ENCODE measurements at regions not wholly inside any gene's neighbourhood (a gene's known extent, or its start where the extent isn't known, plus 50 kb on each side); places are given as distances from the start of the nearest gene placed in this dataset.

- no peak overlapping the region for H3K4me3 ChIP-seq (replicated peaks in 1 of 2; ENCODE audit: low read depth in 2 of 2, low read length in 2 of 2)
- no peak for TF ChIP-seq CTCF (IDR thresholded peaks at IDR 0.05; ENCODE audit: low read depth, low read length)
- no peak for DNase-seq (ENCODE audit: low read depth in 2 of 2)
Observed at GRCh38 chr10:8618834-8619233, 564.3 kb downstream of the GATA3 start.

DNA sequence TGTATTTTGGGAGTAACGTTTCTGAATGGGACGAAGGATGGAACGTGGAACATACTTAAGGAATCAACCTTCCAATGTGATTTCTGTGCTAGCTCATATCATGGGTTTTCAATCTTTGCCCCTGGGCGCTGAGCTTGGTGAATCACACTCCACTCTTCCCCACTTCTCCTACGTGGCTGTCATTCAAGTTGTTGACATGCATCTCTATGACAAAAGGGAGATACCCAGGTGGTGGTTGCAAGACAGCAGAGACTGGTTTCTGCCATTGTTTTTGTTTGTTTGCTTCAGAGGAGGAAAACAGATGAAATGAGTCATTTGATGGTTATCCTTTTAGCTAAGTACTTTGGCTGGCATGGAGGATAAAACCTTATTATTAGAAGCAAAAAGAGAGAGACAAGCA, 573.9 kb downstream of the GATA3 start:
- H3K4me3 ChIP-seq (replicated peaks in 1 of 2; ENCODE audit: low read depth in 2 of 2, low read length in 2 of 2) = no peak overlapping the region
- no peak for DNase-seq (ENCODE audit: low read depth in 2 of 2)
- no peak for TF ChIP-seq CTCF (IDR thresholded peaks at IDR 0.05; ENCODE audit: low read depth, low read length)

- no peak for TF ChIP-seq CTCF (IDR thresholded peaks at IDR 0.05; ENCODE audit: low read depth, low read length)
- H3K4me3 ChIP-seq (replicated peaks in 1 of 2; ENCODE audit: low read depth in 2 of 2, low read length in 2 of 2) = no peak overlapping the region
- no peak for DNase-seq (ENCODE audit: low read depth in 2 of 2)
Observed at GRCh38 chr10:8633909-8634308, 579.4 kb downstream of the GATA3 start.

GRCh38 chr10:8636371-8636770, 581.9 kb downstream of the GATA3 start:
- no peak overlapping the region for H3K4me3 ChIP-seq (replicated peaks in 1 of 2; ENCODE audit: low read depth in 2 of 2, low read length in 2 of 2)
- TF ChIP-seq CTCF (IDR thresholded peaks at IDR 0.05; ENCODE audit: low read depth, low read length) = no peak
- DNase-seq (ENCODE audit: low read depth in 2 of 2) = no peak

DNA sequence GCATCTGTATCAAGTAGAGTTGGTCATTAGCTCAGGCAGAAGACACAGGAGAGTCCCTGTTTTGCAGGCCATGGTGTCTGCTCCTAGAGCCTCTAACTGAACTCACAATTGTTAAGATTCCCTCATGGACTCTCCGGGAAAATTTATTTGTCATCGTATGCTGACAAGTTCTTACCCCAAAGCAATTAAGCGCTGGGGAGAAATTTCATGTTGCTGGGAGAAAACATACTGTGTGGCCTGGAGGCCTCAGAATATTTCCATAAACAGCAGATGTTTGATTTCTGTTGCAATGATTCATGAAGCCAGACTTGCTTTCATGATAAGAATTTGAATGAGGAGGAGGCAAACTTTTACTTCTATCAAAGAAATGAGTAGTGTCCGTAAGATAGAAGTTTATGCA, 583.2 kb downstream of the GATA3 start:
- DNase-seq (ENCODE audit: low read depth in 2 of 2) = no peak
- TF ChIP-seq CTCF (IDR thresholded peaks at IDR 0.05; ENCODE audit: low read depth, low read length) = no peak

GRCh38 chr10:8638088-8638672, 583.7 kb downstream of the GATA3 start:
- no peak for TF ChIP-seq CTCF (IDR thresholded peaks at IDR 0.05; ENCODE audit: low read depth, low read length)
- no peak overlapping the region for H3K4me3 ChIP-seq (replicated peaks in 1 of 2; ENCODE audit: low read depth in 2 of 2, low read length in 2 of 2)
- DNase-seq (ENCODE audit: low read depth in 2 of 2) = no peak

More for the DNA sequence above, 583.2 kb downstream of the GATA3 start:
- no peak overlapping the region for H3K4me3 ChIP-seq (replicated peaks in 1 of 2; ENCODE audit: low read depth in 2 of 2, low read length in 2 of 2)
